PC-3 (cell line): ENCODE measurements at regions not wholly inside any gene's neighbourhood (a gene's known extent, or its start where the extent isn't known, plus 50 kb on each side); places are given as distances from the start of the nearest gene placed in this dataset.

Source experiments
- ATAC-seq: fragments of 200-7000 bp; cut with Tn5 transposase; 2 replicates; pipeline ENCODE4 v1.9.1; 2020; ENCODE audit warnings: mild to moderate bottlenecking, moderate library complexity
- BruUV-seq: library from RNA; stranded (reverse); fragments of 400-500 nt; replicated peaks from 2 replicates; lab custom pipeline; 2021; lab: Mats Ljungman, UMichigan
- CTCF ChIA-PET: fragments of 300-600 bp; sonication (Branson Sonifier 250); formaldehyde crosslinking; loops from one replicate; lab custom pipeline; 2022; ENCODE audit warnings: antibody characterized with exemption; lab: Charles Lee
- POLR2A ChIA-PET: fragments of 300-600 bp; sonication (Branson Sonifier 250); formaldehyde crosslinking; loops from one replicate; lab custom pipeline; 2022; ENCODE audit warnings: antibody characterized with exemption; ENCODE audit not compliant: unreplicated experiment; lab: Charles Lee
- DNase-seq: peaks from one replicate; pipeline ENCODE4 v3.0.0-alpha.2; 2015
- H2AFZ ChIP-seq: fragments of 300-600 bp; sonication (generic); 2 replicates; pipeline ENCODE4 v1.6.0; 2016; ENCODE audit warnings: antibody characterized with exemption, low read length
- H3F3A ChIP-seq: fragments of 300-600 bp; sonication (generic); one replicate; pipeline ENCODE4 v1.6.0; 2017; ENCODE audit warnings: antibody characterized with exemption, low read length, control low read depth, mild to moderate bottlenecking; ENCODE audit not compliant: unreplicated experiment
- H3K27ac ChIP-seq: fragments of 300-600 bp; sonication (generic); 2 replicates; pipeline ENCODE4 v1.5.1; 2016; ENCODE audit warnings: mild to moderate bottlenecking, low read length
- H3K27me3 ChIP-seq: fragments of 300-600 bp; sonication (generic); 2 replicates; pipeline ENCODE4 v1.6.1; 2016; ENCODE audit warnings: low read length, mixed read lengths
- H3K36me3 ChIP-seq: fragments of 300-600 bp; sonication (generic); 2 replicates; pipeline ENCODE4 v1.6.1; 2016; ENCODE audit warnings: low read depth, mixed run types, low read length, mixed read lengths
- H3K4me1 ChIP-seq: fragments of 300-600 bp; sonication (generic); 2 replicates; pipeline ENCODE4 v1.5.1; 2016; ENCODE audit warnings: low read length; ENCODE audit not compliant: insufficient read depth
- H3K4me2 ChIP-seq: fragments of 300-600 bp; sonication (generic); 2 replicates; pipeline ENCODE4 v1.6.0; 2016; ENCODE audit warnings: low read length
- H3K4me3 ChIP-seq: fragments of 300-600 bp; sonication (generic); 2 replicates; pipeline ENCODE4 v1.5.1; 2016; ENCODE audit warnings: mild to moderate bottlenecking, low read length, mixed read lengths
- H3K79me2 ChIP-seq: fragments of 300-600 bp; sonication (generic); 2 replicates; pipeline ENCODE4 v1.6.1; 2017; ENCODE audit warnings: low read length, mixed read lengths
- H3K9ac ChIP-seq: fragments of 300-600 bp; sonication (generic); 2 replicates; pipeline ENCODE4 v1.6.0; 2016; ENCODE audit warnings: mild to moderate bottlenecking, low read length
- H3K9me2 ChIP-seq: fragments of 300-600 bp; sonication (generic); replicated peaks from 2 replicates; pipeline ENCODE4 v1.6.1; 2016; ENCODE audit warnings: mixed run types, low read length, mixed read lengths
- H3K9me3 ChIP-seq: fragments of 300-600 bp; sonication (generic); 2 replicates; pipeline ENCODE4 v1.6.1; 2016; ENCODE audit warnings: low read length, mixed read lengths
- H4K20me1 ChIP-seq: fragments of 300-600 bp; sonication (generic); 2 replicates; pipeline ENCODE4 v1.6.1; 2016; ENCODE audit warnings: low read length, mixed read lengths
- CTCF ChIP-seq: fragments of 300-600 bp; sonication (generic); conservative IDR thresholded peaks from 2 replicates; pipeline ENCODE4 v1.5.1; 2017; ENCODE audit warnings: antibody characterized with exemption, low read depth, mild to moderate bottlenecking, low read length
- EZH2 ChIP-seq: fragments of 300-600 bp; sonication (generic); IDR thresholded peaks from one replicate; pipeline ENCODE4 v1.6.1; 2017; ENCODE audit warnings: antibody characterized with exemption, mild to moderate bottlenecking, low read length; ENCODE audit not compliant: unreplicated experiment
- EZH2phosphoT487 ChIP-seq: fragments of 300-600 bp; sonication (generic); IDR thresholded peaks from 2 replicates; pipeline ENCODE4 v1.6.1; 2018; ENCODE audit warnings: mild to moderate bottlenecking, antibody characterized with exemption, low read length, borderline replicate concordance
- intact Hi-C: fragments of 100-400 bp; cut with micrococcal nuclease; formaldehyde crosslinking; loops from 2 replicates; pipeline ENCODE4 v1.9.0; 2023

- no peaks in the 10 kb centered on the region for H3K9me3 ChIP-seq
- H2AFZ ChIP-seq: no peak overlapping the region
- H3K79me2 ChIP-seq: no peaks in the 10 kb centered on the region
- no peaks in the 10 kb centered on the region for H3K4me1 ChIP-seq
- no peaks in the 10 kb centered on the region for H3K36me3 ChIP-seq
- no peak overlapping the region for H3K4me2 ChIP-seq
- no TSS peak for BruUV-seq
- ATAC-seq (no peak), DNase-seq (no peak)
- no peaks in the 10 kb centered on the region for H4K20me1 ChIP-seq
- intact Hi-C loops: no loop called here
- H3K9me2 ChIP-seq: no peaks in the 10 kb centered on the region
- H3K4me3 ChIP-seq: no peak overlapping the region
- no peaks in the 10 kb centered on the region for H3F3A ChIP-seq
- H3K9ac ChIP-seq: no peak overlapping the region
- ChIA-PET CTCF (no interaction called here), POLR2A (no interaction called here)
- no peak overlapping the region for H3K27ac ChIP-seq
- H3K27me3 ChIP-seq: no peaks in the 10 kb centered on the region
- no peak for TF ChIP-seq CTCF
Observed at GRCh38 chr3:5567113-5567512, 379.6 kb downstream of the EDEM1 start.

GRCh38 chr3:5568451-5568850 is 380.9 kb downstream of the EDEM1 start:
- no peaks in the 10 kb centered on the region for H3K9me2 ChIP-seq
- H3K36me3 ChIP-seq: no peaks in the 10 kb centered on the region
- ATAC-seq (no peak), DNase-seq (peak; percentile 61)
- POLR2A ChIA-PET: no interaction called here
- H3K9ac ChIP-seq: no peak overlapping the region
- H3K4me3 ChIP-seq: no peak overlapping the region
- H4K20me1 ChIP-seq: no peaks in the 10 kb centered on the region
- H3K79me2 ChIP-seq: no peaks in the 10 kb centered on the region
- H2AFZ ChIP-seq: no peak overlapping the region
- H3K27me3 ChIP-seq: no peaks in the 10 kb centered on the region
- intact Hi-C loops: no loop called here
- no peak overlapping the region for H3K4me2 ChIP-seq
- peak; percentile 57 for TF ChIP-seq CTCF
- no peak for TF ChIP-seq EZH2
- no peak for TF ChIP-seq EZH2phosphoT487
- no peaks in the 10 kb centered on the region for H3K4me1 ChIP-seq
- no peaks in the 10 kb centered on the region for H3F3A ChIP-seq
- no peak overlapping the region for H3K27ac ChIP-seq
- no TSS peak for BruUV-seq
- H3K9me3 ChIP-seq: no peaks in the 10 kb centered on the region
- CTCF ChIA-PET: no interaction called here

DNA sequence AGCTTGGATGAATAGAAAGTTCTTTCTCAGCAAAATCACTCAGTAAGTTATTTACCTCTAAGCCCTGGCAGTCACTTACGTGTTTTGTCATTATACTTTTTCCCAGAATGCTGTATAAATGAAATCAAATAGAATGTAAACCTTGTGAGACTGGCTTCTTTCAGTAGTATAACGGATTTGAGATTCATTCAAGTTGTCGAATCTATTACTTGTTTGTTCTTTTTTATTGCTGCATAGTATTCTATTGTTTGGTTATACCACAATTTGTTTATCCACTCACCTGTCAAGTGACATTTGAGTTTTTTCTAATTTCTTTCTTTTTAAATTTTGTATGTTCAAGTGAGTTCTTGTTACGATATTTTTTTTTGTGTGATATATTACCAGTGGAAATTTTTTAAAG is 381.6 kb downstream of the EDEM1 start:
- Histone ChIP-seq H3F3A (no peaks in the 10 kb centered on the region), H3K27me3 (no peaks in the 10 kb centered on the region), H2AFZ (no peak overlapping the region), H3K9me3 (no peaks in the 10 kb centered on the region), H3K4me3 (no peak overlapping the region), H3K27ac (no peak overlapping the region), H3K4me1 (no peaks in the 10 kb centered on the region), H3K36me3 (no peaks in the 10 kb centered on the region), H3K9me2 (no peaks in the 10 kb centered on the region), H3K9ac (no peak overlapping the region), H4K20me1 (no peaks in the 10 kb centered on the region), H3K4me2 (no peak overlapping the region), H3K79me2 (no peaks in the 10 kb centered on the region)
- DNase-seq (no peak), ATAC-seq (no peak)
- CTCF ChIA-PET: no interaction called here
- POLR2A ChIA-PET: no interaction called here
- no TSS peak for BruUV-seq
- intact Hi-C loops: no loop called here
- TF ChIP-seq EZH2phosphoT487: no peak
- no peak for TF ChIP-seq CTCF
- no peak for TF ChIP-seq EZH2
